HUES6 (cell line): ENCODE measurements at regions not wholly inside any gene's neighbourhood (a gene's known extent, or its start where the extent isn't known, plus 50 kb on each side); places are given as distances from the start of the nearest gene placed in this dataset.

Experiments used
- H3K27ac ChIP-seq: 2 replicates; pipeline ENCODE4 v1.7.0; 2013; ENCODE audit warnings: low read depth, mild to moderate bottlenecking, low read length, inconsistent platforms
- H3K27me3 ChIP-seq: 2 replicates; pipeline ENCODE4 v1.6.1; 2013; ENCODE audit warnings: low read length; ENCODE audit not compliant: control insufficient read depth, insufficient read depth
- H3K36me3 ChIP-seq: 2 replicates; pipeline ENCODE4 v1.6.1; 2013; ENCODE audit warnings: low read length; ENCODE audit not compliant: control insufficient read depth, insufficient read depth
- H3K4me1 ChIP-seq: 2 replicates; pipeline ENCODE4 v1.6.1; 2013; ENCODE audit warnings: low read length; ENCODE audit not compliant: control insufficient read depth, insufficient read depth
- H3K4me3 ChIP-seq: 2 replicates; pipeline ENCODE4 v1.5.1; 2013; ENCODE audit warnings: low read depth, low read length
- H3K9ac ChIP-seq: one replicate; pipeline ENCODE4 v1.6.1; 2013; ENCODE audit warnings: mild to moderate bottlenecking, low read length
- H3K9me3 ChIP-seq: 2 replicates; pipeline ENCODE4 v1.6.1; 2013; ENCODE audit warnings: low read depth, low read length; ENCODE audit not compliant: control insufficient read depth, insufficient read depth

DNA sequence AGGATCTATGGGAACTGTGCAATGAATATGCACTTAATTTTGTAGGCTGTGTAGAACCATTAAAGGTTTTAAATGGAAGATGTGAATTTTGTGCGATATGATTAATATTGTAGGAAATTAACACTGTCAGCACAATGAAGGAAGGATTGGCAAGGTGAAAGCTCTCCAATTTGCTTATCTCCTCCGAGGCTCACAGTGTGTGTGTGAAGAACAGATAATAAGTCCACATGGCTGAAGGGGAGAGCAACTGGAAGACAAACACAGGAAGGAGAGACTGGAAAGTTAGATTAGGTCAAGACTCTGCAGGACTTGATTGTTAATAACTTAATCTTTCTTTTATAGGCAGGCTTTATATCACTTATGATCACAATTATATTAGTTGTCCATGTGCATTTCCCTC is 269.7 kb upstream of the VRK2 start:
- Histone ChIP-seq H3K27ac (no peak overlapping the region), H3K4me1 (no peaks in the 10 kb centered on the region), H3K4me3 (no peak overlapping the region), H3K9me3 (no peaks in the 10 kb centered on the region), H3K27me3 (no peaks in the 10 kb centered on the region), H3K9ac (no peak overlapping the region), H3K36me3 (no peaks in the 10 kb centered on the region)

DNA sequence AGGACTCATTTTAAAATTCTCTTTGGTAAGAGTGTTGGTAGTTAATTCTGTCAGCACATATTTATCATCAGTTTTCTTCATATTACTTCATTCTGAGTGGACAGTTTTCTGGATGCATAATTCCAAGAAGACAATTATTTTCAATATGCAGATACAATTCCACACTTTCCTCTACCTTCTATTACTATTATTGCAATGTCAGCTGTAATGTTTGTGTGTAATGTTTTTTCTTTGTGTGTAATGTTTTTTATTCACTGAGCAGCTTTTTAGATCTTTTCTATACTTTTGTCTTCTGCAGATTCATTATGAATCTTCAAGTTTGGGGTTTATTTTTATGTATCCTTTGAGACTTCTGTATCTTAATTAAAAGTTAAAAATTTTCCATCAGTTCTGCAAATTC is 264.0 kb upstream of the VRK2 start:
- no peak overlapping the region for H3K27ac ChIP-seq
- no peaks in the 10 kb centered on the region for H3K9me3 ChIP-seq
- H3K36me3 ChIP-seq = no peaks in the 10 kb centered on the region
- no peak overlapping the region for H3K9ac ChIP-seq
- H3K4me1 ChIP-seq = no peaks in the 10 kb centered on the region; the same call in 1 of the 2 replicates
- no peak overlapping the region for H3K4me3 ChIP-seq
- H3K27me3 ChIP-seq = no peaks in the 10 kb centered on the region

DNA sequence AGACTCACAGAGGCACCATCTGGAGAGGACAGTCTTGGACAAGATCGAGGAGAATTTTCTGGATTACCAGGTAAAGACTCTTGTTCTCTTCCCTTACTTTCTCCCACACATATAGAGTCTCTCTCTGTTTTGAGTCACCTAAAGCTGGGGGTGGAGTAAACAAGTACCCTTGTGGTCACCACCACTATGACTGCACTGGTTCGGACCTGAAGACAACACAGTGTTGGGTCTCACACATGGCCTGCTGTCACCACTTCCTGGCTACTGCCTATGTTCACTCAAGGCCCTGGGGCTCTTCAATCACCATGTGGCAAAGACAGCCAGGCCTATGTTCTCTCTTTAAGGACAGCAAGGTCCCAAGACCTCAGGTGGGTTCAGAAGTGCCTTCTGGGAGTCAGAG is 253.3 kb upstream of the VRK2 start:
- no peak overlapping the region for H3K4me3 ChIP-seq
- H3K36me3 ChIP-seq = no peaks in the 10 kb centered on the region
- peaks cover 16% of the 10 kb centered on the region for H3K4me1 ChIP-seq
- H3K9me3 ChIP-seq = peaks cover 4% of the 10 kb centered on the region; the same call in 1 of the 2 replicates
- H3K9ac ChIP-seq = no peak overlapping the region
- no peak overlapping the region for H3K27ac ChIP-seq
- H3K27me3 ChIP-seq = no peaks in the 10 kb centered on the region

DNA sequence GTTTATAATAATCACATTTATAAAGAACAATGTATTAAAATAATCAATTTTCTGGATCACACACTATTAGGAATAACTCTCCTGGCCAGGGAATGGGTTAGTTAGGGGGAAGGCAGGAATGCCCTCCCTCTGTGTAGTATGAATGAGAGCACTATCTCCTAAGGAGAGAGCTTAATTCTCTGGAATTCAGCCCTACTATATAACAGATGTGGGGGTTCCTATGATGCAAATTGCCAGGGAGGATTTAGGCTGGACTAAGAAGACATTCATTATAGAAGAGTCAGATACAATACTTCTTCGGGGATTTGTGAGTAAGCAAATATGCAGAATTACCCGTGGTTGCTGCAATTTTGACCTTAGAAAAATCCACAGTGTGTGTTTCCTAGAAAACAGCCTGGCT is 250.1 kb upstream of the VRK2 start:
- no peak overlapping the region for H3K9ac ChIP-seq

DNA sequence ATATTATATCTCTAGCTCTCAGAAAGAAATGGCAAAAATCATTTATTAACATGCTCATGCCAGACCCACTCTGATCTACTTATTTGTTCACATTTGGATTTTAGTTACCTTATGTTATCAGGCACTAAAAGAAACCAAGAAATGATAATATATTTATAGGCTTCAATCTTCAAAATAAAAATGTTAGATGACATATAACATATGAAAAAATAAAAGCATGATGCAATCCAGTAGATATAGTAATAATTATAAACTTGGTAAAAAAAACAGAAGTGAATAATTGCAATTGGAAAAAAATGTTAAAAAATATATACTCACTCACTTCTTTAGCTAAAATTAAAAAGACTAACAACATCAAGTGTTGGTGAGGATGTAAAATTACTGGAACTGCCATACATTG is 248.3 kb upstream of the VRK2 start:
- Histone ChIP-seq H3K27ac (no peak overlapping the region), H3K4me3 (no peak overlapping the region), H3K36me3 (no peaks in the 10 kb centered on the region), H3K9ac (no peak overlapping the region), H3K4me1 (peaks cover 16% of the 10 kb centered on the region), H3K27me3 (no peaks in the 10 kb centered on the region), H3K9me3 (peaks cover 11% of the 10 kb centered on the region)

More for the DNA sequence above, 250.1 kb upstream of the VRK2 start:
- Histone ChIP-seq H3K4me1 (peaks cover 16% of the 10 kb centered on the region), H3K9me3 (peaks cover 11% of the 10 kb centered on the region), H3K36me3 (no peaks in the 10 kb centered on the region), H3K27me3 (no peaks in the 10 kb centered on the region), H3K27ac (peak overlapping the region; percentile 86), H3K4me3 (peak overlapping the region; percentile 18; the same call in 1 of the 2 replicates)

DNA sequence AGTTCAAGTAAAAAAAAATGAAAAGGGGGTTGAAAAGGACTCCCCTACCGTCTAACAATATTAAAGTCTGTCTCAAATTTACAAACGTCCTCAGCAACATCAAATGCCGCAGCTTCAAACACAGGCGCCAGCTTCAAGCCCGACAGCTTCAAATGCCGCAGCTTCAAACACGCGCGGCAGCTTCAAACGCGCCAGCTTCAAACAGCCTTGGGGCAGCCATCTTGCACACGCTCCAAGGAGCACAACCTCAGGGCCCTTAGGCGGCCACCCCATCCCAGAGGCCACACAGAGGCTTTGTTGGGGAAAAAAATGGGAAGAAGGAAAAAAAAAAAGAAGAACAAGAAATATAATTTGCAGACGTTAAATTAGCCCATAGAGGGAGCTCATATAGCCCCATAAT is 244.4 kb upstream of the VRK2 start:
- Histone ChIP-seq H3K4me3 (no peak overlapping the region), H3K4me1 (no peaks in the 10 kb centered on the region), H3K36me3 (no peaks in the 10 kb centered on the region), H3K27ac (no peak overlapping the region), H3K9me3 (peaks cover 6% of the 10 kb centered on the region), H3K27me3 (no peaks in the 10 kb centered on the region), H3K9ac (no peak overlapping the region)

DNA sequence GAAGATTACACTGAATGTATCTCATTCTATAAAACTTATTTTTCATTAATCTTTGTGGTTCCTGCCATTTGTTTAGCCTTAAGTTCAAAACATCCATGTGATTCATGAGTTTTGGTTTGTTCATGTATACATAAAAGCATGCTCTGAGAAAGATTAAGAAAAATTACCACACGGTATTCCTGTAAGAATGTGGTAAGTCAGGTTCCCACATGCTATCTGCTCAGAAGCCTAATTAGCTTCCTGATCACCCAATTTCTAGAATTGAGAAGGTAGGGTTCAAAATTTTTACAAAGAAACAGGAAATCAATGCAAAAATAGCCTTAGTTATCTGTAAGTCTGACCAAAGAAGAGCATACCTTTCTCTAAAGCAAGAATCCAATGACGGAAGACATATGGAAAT is 241.6 kb upstream of the VRK2 start:
- Histone ChIP-seq H3K4me1 (no peaks in the 10 kb centered on the region), H3K27ac (no peak overlapping the region), H3K9me3 (no peaks in the 10 kb centered on the region), H3K9ac (no peak overlapping the region), H3K27me3 (no peaks in the 10 kb centered on the region), H3K4me3 (no peak overlapping the region), H3K36me3 (no peaks in the 10 kb centered on the region)

DNA sequence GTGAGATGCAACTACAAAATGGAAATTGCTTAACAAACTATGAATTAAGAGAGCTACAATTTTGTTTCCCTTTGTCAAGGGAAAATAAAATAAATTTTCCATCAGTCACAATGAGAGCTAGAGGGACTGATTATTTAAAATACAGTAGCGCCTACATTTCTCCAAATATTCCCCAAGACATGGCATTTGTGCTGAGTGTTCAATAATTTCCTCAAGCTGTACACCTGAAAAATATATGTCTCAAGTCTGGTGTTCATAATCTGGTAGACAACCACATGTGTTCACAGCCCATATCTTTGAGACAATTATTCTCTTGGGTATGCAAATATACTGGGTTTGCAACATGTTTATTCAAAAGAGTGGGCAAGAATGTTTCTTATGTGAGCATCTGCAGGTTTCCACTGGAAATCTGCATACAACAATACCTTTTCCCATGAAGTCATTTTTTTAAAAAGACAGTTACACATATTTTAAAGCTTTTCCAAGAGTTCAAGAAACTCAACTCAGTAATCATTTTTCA is 240.1 kb upstream of the VRK2 start:
- Histone ChIP-seq H3K4me3 (no peak overlapping the region), H3K9ac (no peak overlapping the region), H3K9me3 (no peaks in the 10 kb centered on the region), H3K36me3 (no peaks in the 10 kb centered on the region), H3K27me3 (no peaks in the 10 kb centered on the region), H3K27ac (no peak overlapping the region), H3K4me1 (no peaks in the 10 kb centered on the region)

DNA sequence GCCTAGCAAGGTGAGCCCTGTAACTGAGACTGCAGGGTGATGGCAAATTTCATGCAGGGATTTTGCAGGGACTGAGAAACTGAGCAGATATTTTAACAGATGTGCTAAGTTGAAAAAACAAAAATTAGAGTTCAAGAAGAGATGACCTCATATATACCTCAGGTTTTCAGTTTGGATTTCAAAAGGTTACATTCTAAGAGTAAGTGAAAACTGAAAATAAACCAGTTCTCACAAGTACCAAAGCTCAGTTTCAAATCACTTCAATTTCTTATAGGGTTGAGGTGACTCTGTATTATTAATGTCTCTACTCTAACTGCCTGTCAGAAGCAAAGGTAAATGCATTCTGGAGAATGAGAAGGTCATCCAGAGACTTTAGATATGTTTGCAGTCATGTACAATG is 237.4 kb upstream of the VRK2 start:
- no peaks in the 10 kb centered on the region for H3K9me3 ChIP-seq
- H3K27me3 ChIP-seq = no peaks in the 10 kb centered on the region
- no peak overlapping the region for H3K9ac ChIP-seq
- no peaks in the 10 kb centered on the region for H3K4me1 ChIP-seq
- no peak overlapping the region for H3K4me3 ChIP-seq
- H3K36me3 ChIP-seq = no peaks in the 10 kb centered on the region
- no peak overlapping the region for H3K27ac ChIP-seq

DNA sequence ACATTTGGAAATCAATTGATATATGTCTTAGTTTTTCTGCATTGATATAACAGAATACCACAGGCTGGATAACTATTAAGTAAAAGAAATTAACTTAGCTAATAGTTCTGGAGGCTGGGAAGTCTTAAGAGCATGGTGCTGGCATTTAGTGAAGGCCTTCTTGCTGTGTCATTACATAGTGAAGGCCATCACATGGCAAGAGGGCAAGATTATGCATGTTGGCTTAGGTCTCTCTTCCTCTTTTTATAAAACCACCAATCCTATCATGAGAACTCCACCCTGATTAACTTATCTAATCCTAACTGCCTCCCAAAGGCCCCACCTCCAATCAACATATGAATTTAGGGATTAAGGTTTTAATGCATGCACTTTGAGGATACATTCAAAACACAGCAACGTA is 225.5 kb upstream of the VRK2 start:
- Histone ChIP-seq H3K4me1 (no peaks in the 10 kb centered on the region), H3K9me3 (no peaks in the 10 kb centered on the region), H3K27me3 (no peaks in the 10 kb centered on the region), H3K27ac (no peak overlapping the region), H3K9ac (no peak overlapping the region), H3K36me3 (no peaks in the 10 kb centered on the region), H3K4me3 (no peak overlapping the region)

DNA sequence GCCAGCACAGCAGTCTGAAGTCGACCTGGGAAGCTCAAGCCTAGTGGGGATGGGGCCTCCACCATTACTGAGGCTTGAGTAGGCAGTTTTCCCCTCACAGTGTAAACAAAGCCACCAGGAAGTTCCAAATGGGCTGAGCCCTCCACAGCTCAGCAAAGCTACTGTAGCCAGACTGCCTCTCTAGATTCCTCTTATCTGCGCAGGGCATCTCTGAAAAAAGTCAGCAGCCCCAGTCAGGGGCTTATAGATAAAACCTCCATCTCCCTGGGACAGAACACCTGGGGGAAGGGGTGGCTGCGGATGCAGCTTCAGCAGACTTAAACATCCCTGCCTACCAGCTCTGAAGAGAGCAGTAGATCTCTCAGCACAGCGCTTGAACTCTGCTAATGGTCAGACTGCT is 218.4 kb upstream of the VRK2 start:
- Histone ChIP-seq H3K36me3 (no peaks in the 10 kb centered on the region), H3K27ac (no peak overlapping the region), H3K9ac (peak overlapping the region; percentile 16), H3K4me3 (no peak overlapping the region), H3K9me3 (peaks cover 4% of the 10 kb centered on the region; the same call in 1 of the 2 replicates), H3K4me1 (no peaks in the 10 kb centered on the region), H3K27me3 (no peaks in the 10 kb centered on the region)

DNA sequence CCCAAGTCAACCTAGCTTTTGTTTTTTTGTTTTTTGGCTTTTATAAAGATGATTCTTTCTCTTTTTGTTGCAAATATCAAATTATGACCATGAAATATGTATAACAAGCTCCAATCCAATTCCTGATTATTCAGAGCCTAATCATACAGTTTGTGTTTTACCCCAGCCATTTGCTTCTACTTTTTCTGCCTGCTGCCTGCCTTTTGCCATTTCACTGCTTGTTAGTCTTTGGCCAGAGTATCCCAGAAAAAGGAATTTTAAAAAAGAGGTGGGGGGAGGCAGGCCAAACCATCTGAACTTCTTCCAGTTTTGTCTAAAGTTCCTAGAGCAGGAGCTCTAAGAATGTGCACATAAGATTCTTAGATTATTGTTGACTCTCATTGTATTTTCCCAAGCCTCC is 211.9 kb upstream of the VRK2 start:
- Histone ChIP-seq H3K9ac (no peak overlapping the region), H3K27ac (no peak overlapping the region), H3K4me1 (no peaks in the 10 kb centered on the region), H3K4me3 (no peak overlapping the region), H3K36me3 (no peaks in the 10 kb centered on the region), H3K27me3 (no peaks in the 10 kb centered on the region), H3K9me3 (no peaks in the 10 kb centered on the region)
